HG03039 (cell line): ENCODE measurements at regions not wholly inside any gene's neighbourhood (a gene's known extent, or its start where the extent isn't known, plus 50 kb on each side); places are given as distances from the start of the nearest gene placed in this dataset.
"Not testable (repeated sequence)": the region's sequence is repeated elsewhere in the genome, so short reads cannot be mapped to it uniquely, and the experiment has no call there.

ENCODE experiments used
- ATAC-seq: cut with Tn5 transposase; IDR thresholded peaks from one replicate; pipeline ENCODE4 v1.9.1; 2021; ENCODE audit warnings: mild to moderate bottlenecking, moderate library complexity; ENCODE audit not compliant: unreplicated experiment

DNA sequence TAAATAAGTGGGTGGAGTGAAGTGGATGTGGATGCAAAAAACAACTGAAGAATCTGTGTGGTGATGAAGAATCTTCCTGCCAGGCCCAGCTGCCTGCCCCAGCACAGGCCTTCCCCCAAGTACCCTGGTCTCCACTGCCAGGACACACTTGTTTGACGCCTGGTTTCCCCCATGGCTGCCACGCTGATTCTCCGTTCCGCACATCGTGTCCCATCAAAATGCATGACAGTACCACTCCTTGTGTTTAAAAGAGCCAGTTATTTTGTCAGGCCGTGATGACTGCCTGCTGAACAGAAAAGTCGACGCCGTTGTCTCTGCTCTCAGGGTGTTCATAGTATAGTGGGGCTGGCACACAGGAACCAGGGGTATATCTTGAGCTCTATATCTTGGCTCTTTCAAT, 50.3 kb upstream of the KYNU start:
- ATAC-seq = no peak

DNA sequence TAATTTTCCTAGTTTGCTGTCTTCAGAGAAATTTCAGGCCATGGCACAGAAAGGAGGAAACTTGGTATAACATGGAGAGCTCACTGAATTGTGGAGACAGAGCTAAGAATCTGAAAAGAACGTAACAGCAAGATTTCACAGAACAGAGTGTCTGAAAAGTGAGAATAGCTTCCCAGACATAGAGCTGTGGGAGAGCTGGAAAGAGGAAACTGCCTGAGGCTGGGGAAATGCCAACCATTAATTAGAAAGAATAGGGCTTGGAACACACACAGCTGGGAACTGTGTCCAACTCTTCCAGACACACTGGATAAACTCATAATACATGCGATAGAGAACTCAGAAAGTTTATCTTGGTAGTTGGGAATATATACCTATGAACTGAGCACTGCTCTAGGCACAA, 51.6 kb upstream of the KYNU start:
- ATAC-seq = no peak

GRCh38 chr2:142824756-142825155, 52.7 kb upstream of the KYNU start:
- ATAC-seq = no peak

GRCh38 chr2:142822190-142822589, 55.3 kb upstream of the KYNU start:
- ATAC-seq = no peak

DNA sequence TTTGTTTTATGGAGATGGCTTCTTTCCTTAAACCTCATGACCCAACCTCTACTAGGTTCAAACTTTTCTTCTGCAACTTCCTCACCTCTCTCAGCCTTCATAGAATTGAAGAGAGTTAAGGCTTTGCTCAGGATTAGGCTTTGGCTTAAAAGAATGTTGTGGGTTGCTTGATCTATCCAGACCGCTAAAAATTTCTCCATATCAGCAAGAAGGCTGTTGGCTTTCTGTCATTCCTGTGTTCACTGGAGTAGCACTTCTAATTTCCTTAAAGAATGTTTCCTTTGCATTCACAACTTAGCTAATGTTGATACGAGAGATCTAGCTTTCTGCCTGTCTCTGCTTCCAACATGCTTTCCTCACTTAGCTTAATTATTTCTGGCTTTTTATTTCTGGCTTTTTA, 58.1 kb upstream of the KYNU start:
- no peak for ATAC-seq

DNA sequence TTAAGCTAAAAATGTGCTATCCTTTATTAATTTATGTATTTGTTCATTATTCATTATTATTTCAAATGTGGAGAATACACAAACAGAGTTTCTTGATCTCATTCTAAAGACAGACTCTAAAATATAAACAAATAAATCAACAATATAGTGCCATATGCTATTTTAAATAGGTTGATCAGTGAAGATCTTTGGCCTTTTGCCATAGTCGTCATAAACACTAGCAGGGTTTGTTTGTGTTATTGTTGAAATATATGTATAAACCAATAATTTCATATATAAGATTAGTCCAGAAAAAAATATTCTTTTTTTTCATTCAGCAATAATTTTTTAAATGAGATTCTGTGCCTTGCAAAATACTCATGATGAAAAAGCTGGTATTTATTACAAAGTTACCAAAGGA, 62.1 kb upstream of the KYNU start:
- ATAC-seq = no peak

DNA sequence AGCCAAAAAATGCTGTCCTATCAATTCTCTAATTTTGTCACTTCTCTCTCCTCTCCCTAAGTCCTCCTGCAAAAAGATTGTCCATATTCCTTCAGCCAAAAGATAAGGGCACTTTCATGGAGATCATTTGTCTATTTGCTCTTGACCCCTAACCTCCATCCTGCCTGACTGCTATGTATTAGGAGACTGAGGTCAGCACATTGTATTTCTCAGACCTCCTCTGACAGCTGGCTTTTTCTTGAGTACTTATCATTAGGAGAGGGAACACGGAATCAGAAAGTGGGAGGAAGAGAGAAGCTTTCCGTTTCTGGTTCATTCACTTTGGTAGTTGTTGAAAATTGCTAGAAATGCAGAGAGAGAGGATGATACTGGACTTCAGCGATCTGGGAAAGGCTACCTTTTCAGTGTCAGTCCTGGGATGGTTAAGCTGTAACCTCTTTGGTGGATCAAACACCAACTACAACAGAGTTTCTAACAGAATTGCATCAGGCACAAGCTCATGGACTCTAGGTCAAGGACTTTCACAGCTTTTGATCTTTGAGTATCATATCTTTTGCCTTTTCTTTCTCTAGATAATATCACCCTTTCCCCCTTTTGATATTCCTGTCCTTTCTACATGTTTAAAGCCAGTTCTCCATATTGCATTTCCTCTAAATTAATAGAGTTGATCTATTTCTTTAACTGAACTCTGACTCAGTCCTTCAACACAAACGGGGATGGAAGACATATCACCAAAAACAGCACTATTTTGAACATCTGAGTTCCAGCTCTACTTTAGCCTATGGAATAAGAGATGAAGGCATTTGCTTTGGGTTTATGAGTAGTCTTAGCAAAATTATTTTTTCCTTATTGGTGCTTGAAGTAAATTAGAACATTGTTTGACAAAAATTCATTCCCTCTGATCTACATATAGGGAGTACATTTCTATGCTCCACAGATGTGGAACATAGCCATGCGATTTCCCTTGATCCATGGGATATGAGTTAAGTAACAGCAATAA, 63.3 kb upstream of the KYNU start:
- ATAC-seq = no peak

GRCh38 chr2:142811644-142812043, 65.8 kb upstream of the KYNU start:
- not testable (repeated sequence) for ATAC-seq

DNA sequence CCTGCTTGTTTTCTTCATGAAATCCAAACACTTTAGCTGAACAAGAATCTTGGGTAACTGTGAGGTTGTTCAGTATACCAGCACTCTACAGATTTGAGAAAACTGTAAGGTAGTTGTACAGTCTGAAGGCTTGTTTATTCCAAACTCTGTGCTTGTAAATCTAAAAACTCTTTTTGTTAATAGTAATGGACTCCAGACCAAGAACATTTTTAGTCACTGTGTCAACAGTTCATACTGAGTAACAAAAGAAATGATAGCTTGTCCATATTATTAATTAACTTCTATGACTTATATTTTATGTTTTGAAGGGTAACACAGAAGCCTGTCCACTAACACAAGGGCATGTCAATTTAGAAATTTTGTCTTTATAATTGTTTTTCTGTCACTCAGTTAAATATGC, 72.2 kb upstream of the KYNU start:
- no peak for ATAC-seq

DNA sequence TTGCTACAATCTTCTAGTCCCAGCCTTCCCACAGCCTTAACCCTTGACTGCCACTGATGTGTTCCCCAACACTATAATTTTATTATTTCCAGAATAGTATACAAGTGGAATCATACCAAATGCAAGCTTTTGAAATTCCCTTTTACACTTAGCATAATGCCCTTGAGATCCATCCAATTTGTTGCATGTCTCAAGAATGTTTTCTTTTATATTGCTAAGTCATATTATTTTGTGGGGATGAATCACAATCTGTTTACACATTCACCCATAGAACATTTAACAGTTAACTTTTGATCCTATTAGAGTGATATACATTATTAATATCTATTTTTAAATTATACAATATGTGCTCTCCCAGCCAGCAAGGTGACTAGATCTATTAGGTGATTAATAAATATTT, 74.3 kb upstream of the KYNU start:
- no peak for ATAC-seq

GRCh38 chr2:142796588-142796987, 80.9 kb upstream of the KYNU start:
- no peak for ATAC-seq

GRCh38 chr2:142796161-142796560, 81.3 kb upstream of the KYNU start:
- no peak for ATAC-seq

DNA sequence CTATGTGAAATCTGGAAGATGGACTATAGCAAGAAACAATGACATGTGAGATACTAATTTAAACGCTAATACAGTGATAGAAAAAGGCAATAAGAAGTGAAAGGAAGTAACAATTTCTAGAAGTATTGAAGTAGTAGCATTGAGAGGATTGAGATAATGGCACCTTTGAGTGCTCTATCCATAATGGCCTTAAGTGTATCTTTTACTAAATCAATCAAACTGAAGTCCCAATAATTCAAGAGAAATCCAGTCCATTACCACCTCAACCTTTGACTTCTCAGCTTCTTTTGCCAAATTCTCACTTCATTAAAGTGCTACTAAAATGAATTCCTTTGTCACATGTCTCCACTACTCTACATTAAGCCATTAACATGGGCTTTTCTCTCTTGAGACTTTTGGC, 82.6 kb upstream of the KYNU start:
- ATAC-seq = no peak

GRCh38 chr2:142792328-142792727, 85.1 kb upstream of the KYNU start:
- ATAC-seq = not testable (repeated sequence)

DNA sequence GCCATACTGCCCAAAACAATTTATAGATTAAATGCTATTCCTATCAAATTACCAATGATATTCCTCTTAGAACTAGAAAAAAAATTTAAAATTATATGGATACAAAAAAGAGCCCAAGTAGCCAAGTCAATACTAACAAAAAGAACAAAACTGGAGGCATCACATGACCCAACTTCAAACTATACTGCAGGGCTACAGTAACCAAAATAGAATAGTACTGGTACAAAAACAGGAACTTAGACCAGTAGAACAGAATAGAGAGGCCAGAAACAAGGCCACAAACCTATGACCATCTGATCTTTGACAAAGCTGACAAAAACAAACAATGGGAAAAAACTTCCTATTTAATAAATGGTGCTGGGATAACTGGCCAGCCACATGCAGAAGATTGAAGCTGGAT, 86.1 kb upstream of the KYNU start:
- ATAC-seq = no peak

DNA sequence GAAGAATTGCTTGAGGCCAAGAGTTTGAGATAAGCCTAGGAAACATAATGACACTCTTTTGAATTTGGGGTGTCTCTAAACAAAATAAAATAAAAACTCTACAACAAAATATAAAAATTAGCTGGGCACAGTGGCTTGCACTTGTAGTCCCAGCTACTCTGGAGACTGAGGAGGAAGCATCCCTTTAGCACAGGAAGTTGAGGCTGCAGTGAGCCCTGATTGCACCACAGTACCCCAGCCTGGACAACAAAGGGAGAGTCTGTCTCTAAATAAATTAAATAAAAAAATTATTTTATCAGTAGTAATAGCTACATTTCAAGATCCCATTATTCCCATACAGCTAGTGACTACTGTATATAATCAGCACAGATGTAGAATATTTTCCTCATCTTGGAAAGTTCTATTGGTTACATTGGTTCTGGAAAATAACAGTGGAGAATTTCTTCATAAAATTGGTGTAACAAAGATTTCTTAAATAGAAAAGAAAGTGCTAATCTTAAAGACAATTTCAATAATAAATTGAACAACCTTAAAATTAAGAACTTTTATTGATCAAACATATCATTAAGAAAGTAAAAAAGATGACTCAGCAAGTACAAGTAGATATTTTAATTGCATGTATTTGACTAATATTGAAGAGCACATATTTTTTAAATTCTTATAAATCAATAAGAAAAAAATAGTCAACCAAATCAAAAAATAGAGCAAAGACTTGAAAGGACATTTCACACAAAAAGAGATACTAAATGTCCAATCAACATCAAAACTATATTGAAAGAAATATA, 90.4 kb upstream of the KYNU start:
- no peak for ATAC-seq

DNA sequence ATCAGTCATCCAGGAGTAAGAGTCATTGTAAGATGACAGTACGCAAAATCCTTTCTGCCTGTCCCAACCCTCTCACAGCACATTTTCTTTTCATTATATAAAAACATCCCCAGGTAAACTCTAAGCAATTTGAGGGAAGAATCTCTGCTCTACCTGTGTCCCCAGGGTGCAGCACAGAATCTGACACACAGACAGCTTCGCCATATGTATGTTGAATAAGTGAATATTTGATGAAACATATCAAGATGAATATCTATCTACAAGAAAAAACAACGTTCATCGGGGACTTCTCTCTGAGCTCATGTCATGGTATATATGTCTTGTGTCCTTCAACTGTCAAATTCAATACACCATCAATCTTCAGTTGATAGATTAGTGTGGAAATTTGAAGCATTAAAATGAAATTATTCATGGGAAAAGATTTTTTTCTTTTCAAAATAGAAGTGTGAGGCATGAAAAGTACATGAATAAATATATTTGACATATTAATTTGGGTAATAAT, 94.5 kb upstream of the KYNU start:
- no peak for ATAC-seq

DNA sequence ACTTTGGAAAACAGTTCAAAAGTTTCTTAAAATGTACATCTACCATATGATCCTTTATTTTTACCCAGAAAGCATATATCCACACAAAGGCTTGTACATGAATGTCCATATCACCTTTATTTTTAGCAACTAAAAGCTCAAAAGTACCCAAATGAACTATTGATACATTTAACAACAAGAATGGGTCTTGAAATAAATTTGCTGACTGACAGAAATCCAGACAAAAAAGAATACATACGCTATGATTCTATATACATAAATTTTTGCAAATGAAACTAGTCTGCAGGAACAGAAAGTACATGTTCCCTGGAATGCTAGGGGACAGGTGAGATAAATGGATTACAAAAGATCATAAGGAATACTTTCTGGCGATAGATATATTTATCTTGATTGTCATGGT, 96.3 kb upstream of the KYNU start:
- ATAC-seq = no peak

DNA sequence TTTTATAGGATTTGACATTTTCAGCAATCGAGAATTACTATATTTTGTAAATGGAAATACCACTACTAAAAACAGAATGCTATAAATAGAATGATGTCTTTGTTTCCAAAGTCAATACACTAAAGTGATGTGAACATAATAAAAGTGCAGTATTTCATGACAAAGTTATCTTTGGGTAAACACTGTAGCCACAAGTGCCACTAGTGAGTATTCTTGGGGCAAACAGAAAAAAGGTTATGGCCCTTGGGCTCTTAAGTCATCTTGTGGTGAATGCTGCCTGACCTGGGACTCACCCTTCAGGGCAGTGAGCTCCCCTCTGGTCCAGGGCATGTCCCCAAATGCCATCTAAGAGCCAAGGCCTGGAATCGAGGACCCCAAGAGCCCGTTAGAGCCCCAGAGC, 99.2 kb upstream of the KYNU start:
- ATAC-seq = no peak

DNA sequence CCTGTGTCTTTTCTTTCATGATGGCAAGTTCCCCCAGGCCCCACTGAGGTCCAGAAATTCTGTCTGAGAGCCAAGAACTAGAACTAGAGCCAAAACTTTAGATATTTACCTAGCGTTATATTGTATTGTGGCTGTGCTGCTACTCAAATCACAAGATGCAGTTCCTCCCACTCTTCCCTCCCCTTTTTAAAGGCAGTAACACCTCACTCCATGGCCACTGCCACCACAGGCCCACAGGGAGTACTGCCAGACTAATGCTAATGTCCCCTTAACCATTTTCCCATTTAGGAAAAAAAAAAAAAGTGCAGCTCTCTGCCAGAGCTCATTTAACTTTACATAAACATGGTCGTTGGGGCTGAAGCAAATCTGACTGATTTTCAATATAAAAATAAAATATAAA, 99.7 kb upstream of the KYNU start:
- ATAC-seq = no peak

DNA sequence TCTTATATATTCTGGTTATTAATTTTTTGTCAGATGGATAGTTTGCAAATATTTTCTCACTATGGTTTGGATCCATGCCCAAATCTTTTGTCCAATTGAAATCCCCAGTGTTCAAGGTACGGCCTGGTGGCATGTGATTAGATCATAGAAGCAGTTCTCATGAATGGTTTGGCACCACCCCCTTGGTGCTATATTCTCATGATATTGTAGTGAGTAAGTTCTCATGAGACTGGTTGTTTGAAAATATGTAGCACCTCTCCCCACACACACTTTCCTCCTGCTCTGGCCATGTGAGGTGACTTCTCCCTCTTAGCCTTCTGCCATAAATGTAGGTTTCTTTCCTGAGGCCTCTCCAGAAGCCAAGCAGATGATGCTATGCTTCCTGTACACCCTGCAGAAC, 107.7 kb upstream of the KYNU start:
- no peak for ATAC-seq

- no peak for ATAC-seq
Observed at GRCh38 chr2:142767847-142768246, 109.6 kb upstream of the KYNU start.
